ENCODE measurements at regions not wholly inside any gene's neighbourhood (a gene's known extent, or its start where the extent isn't known, plus 50 kb on each side); places are given as distances from the start of the nearest gene placed in this dataset.
"Not testable (repeated sequence)": the region's sequence is repeated elsewhere in the genome, so short reads cannot be mapped to it uniquely, and the experiment has no call there.

- DNase-seq = no peak
Observed at GRCh38 chr2:215740071-215740470, 273.3 kb downstream of the MREG start.

- DNase-seq = no peak
Observed at GRCh38 chr2:215738351-215738750, 275.0 kb downstream of the MREG start.

- no peak for DNase-seq
Observed at GRCh38 chr2:215737477-215737876, 275.9 kb downstream of the MREG start.

GRCh38 chr2:215736653-215737290 is 276.6 kb downstream of the MREG start:
- no peak for DNase-seq

- no peak for DNase-seq
Observed at GRCh38 chr2:215731108-215731658, 282.2 kb downstream of the MREG start.

- DNase-seq = no peak
Observed at GRCh38 chr2:215729985-215730620, 283.2 kb downstream of the MREG start.

- DNase-seq = no peak
Observed at GRCh38 chr2:215728504-215729065, 284.8 kb downstream of the MREG start.

- DNase-seq = no peak
Observed at GRCh38 chr2:215727507-215728503, 285.5 kb downstream of the MREG start.

- DNase-seq = no peak
Observed at GRCh38 chr2:215726070-215726469, 287.3 kb downstream of the MREG start.

- DNase-seq = no peak
Observed at GRCh38 chr2:215724146-215724545, 288.3 kb upstream of the FN1 start.

- no peak for DNase-seq
Observed at GRCh38 chr2:215723631-215724011, 287.8 kb upstream of the FN1 start.

GRCh38 chr2:215722986-215723630 is 287.2 kb upstream of the FN1 start:
- no peak for DNase-seq

GRCh38 chr2:215722125-215722524 is 286.3 kb upstream of the FN1 start:
- no peak for DNase-seq

- not testable (repeated sequence) for DNase-seq
Observed at GRCh38 chr2:215721515-215721914, 285.6 kb upstream of the FN1 start.

- no peak for DNase-seq
Observed at GRCh38 chr2:215718890-215719289, 283.0 kb upstream of the FN1 start.

GRCh38 chr2:215718436-215718835 is 282.6 kb upstream of the FN1 start:
- no peak for DNase-seq

GRCh38 chr2:215717501-215718381 is 281.9 kb upstream of the FN1 start:
- DNase-seq = no peak

- no peak for DNase-seq
Observed at GRCh38 chr2:215716956-215717355, 281.1 kb upstream of the FN1 start.

- no peak for DNase-seq
Observed at GRCh38 chr2:215712871-215713790, 277.3 kb upstream of the FN1 start.

- no peak for DNase-seq
Observed at GRCh38 chr2:215712219-215712868, 276.5 kb upstream of the FN1 start.
